Sigmoid colon (tissue), 4 donors: ENCODE measurements at regions not wholly inside any gene's neighbourhood (a gene's known extent, or its start where the extent isn't known, plus 50 kb on each side); places are given as distances from the start of the nearest gene placed in this dataset.
"Not testable (repeated sequence)": the region's sequence is repeated elsewhere in the genome, so short reads cannot be mapped to it uniquely, and the experiment has no call there.

Experiments
- EP300 ChIP-seq, 4 donors: sonication (generic); formaldehyde crosslinking; IDR thresholded peaks; one replicate each; pipeline ENCODE4 v1.6.1; 2017; ENCODE audit warnings: antibody characterized with exemption in 4 of 4
- POLR2A ChIP-seq, 2 donors: fragments of 450-650 bp; IDR thresholded peaks; one replicate each; pipeline ENCODE4 v1.6.1; 2016; ENCODE audit warnings: antibody characterized with exemption in 2 of 2, mild to moderate bottlenecking in 2 of 2, moderate library complexity in 2 of 2
- TF ChIP-seq, protein P1 (sequence below), 4 experiments: fragments of 450-650 bp in 3 of 4; fragments of 200-600 bp in 1 of 4; IDR thresholded peaks; one replicate each; pipeline ENCODE4 v1.5.1; 2016 to 2019; ENCODE audit warnings: antibody characterized with exemption in 4 of 4, mild to moderate bottlenecking in 3 of 4, moderate library complexity in 2 of 4

DNA sequence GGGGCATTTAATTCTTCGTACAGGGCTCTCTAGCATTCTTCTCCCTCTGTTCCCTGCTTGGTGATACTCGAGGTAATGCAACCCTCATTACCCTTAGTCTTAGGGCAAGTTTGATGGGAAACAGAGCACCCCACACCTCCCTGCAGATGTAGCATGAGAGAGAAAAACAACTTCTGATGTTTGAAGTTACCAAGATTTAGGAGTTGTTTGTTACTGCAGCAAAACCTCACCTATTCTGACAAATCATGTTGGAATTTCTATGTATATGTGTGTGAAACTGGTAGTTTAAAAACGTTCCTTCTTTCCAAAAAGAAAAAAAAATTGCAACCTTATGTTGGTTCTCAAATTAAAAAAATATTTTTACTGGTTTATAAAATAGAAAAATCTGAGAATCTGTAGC, 145.3 kb upstream of the FAM90A26 start:
- TF ChIP-seq, protein P1, sequence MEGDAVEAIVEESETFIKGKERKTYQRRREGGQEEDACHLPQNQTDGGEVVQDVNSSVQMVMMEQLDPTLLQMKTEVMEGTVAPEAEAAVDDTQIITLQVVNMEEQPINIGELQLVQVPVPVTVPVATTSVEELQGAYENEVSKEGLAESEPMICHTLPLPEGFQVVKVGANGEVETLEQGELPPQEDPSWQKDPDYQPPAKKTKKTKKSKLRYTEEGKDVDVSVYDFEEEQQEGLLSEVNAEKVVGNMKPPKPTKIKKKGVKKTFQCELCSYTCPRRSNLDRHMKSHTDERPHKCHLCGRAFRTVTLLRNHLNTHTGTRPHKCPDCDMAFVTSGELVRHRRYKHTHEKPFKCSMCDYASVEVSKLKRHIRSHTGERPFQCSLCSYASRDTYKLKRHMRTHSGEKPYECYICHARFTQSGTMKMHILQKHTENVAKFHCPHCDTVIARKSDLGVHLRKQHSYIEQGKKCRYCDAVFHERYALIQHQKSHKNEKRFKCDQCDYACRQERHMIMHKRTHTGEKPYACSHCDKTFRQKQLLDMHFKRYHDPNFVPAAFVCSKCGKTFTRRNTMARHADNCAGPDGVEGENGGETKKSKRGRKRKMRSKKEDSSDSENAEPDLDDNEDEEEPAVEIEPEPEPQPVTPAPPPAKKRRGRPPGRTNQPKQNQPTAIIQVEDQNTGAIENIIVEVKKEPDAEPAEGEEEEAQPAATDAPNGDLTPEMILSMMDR (IDR thresholded peaks at IDR 0.05) = not testable (repeated sequence)
- TF ChIP-seq POLR2A, EP300 (IDR thresholded peaks at IDR 0.05): not testable (repeated sequence)
